Coronary artery (tissue), 2 donors: ENCODE measurements at regions not wholly inside any gene's neighbourhood (a gene's known extent, or its start where the extent isn't known, plus 50 kb on each side); places are given as distances from the start of the nearest gene placed in this dataset.

Experiments
- DNase-seq: peaks from one replicate; pipeline ENCODE4 v3.0.0-alpha.2; 2017; ENCODE audit warnings: low spot score
- H3K27ac ChIP-seq, 2 donors: fragments of 200-600 bp; sonication (generic); one replicate each; pipeline ENCODE4 v1.5.1; 2016 to 2019
- H3K4me3 ChIP-seq: fragments of 200-600 bp; sonication (generic); 2 replicates; pipeline ENCODE4 v1.5.1; 2016; ENCODE audit warnings: mild to moderate bottlenecking, moderate library complexity
- CTCF ChIP-seq: fragments of 200-600 bp; sonication (generic); IDR thresholded peaks from one replicate; pipeline ENCODE4 v1.5.1; 2019; ENCODE audit warnings: antibody characterized with exemption

GRCh38 chr16:80202831-80203413 is 337.9 kb upstream of the DYNLRB2 start:
- TF ChIP-seq CTCF = no peak
- Histone ChIP-seq H3K4me3 (no peak overlapping the region), H3K27ac (no peak overlapping the region)
- DNase-seq = no peak

- Histone ChIP-seq H3K27ac (no peak overlapping the region), H3K4me3 (no peak overlapping the region)
- TF ChIP-seq CTCF = no peak
- no peak for DNase-seq
These were observed 340.7 kb upstream of the DYNLRB2 start for GRCh38 chr16:80200079-80200478.

GRCh38 chr16:80199614-80200013 is 341.2 kb upstream of the DYNLRB2 start:
- TF ChIP-seq CTCF = no peak
- DNase-seq = no peak
- H3K27ac ChIP-seq = no peak overlapping the region
- no peak overlapping the region for H3K4me3 ChIP-seq

GRCh38 chr16:80198311-80199299 is 342.2 kb upstream of the DYNLRB2 start:
- no peak for DNase-seq
- no peak overlapping the region for H3K4me3 ChIP-seq
- H3K27ac ChIP-seq = no peak overlapping the region
- TF ChIP-seq CTCF = no peak

GRCh38 chr16:80197741-80198201 is 343.0 kb upstream of the DYNLRB2 start:
- no peak for DNase-seq

GRCh38 chr16:80191928-80192327 is 348.9 kb upstream of the DYNLRB2 start:
- Histone ChIP-seq H3K27ac (no peak overlapping the region), H3K4me3 (no peak overlapping the region)
- no peak for DNase-seq
- no peak for TF ChIP-seq CTCF

More at GRCh38 chr16:80197741-80198201, 343.0 kb upstream of the DYNLRB2 start:
- Histone ChIP-seq H3K4me3 (no peak overlapping the region), H3K27ac (no peak overlapping the region)
- no peak for TF ChIP-seq CTCF
